Progenitor cell of endocrine pancreas (in vitro differentiated cells): ENCODE measurements at regions not wholly inside any gene's neighbourhood (a gene's known extent, or its start where the extent isn't known, plus 50 kb on each side); places are given as distances from the start of the nearest gene placed in this dataset.
"Not testable (repeated sequence)": the region's sequence is repeated elsewhere in the genome, so short reads cannot be mapped to it uniquely, and the experiment has no call there.

ENCODE experiments used
- DNase-seq: peaks from one replicate; pipeline ENCODE4 v3.0.0; 2021; ENCODE audit warnings: low spot score; ENCODE audit not compliant: unreplicated experiment
- H3K27ac Mint-ChIP-seq: 2 replicates; pipeline ENCODE4 v1.8.0; 2021; ENCODE audit warnings: mild to moderate bottlenecking, moderate library complexity, mixed read lengths
- H3K27me3 Mint-ChIP-seq: 2 replicates; pipeline ENCODE4 v1.8.0; 2021; ENCODE audit warnings: mixed read lengths
- H3K36me3 Mint-ChIP-seq: 2 replicates; pipeline ENCODE4 v1.8.0; 2022; ENCODE audit warnings: mixed read lengths; ENCODE audit not compliant: insufficient read depth
- H3K4me1 Mint-ChIP-seq: 2 replicates; pipeline ENCODE4 v1.8.0; 2021; ENCODE audit warnings: low read depth, mixed read lengths
- H3K4me3 Mint-ChIP-seq: 2 replicates; pipeline ENCODE4 v1.8.0; 2021; ENCODE audit warnings: low read depth, mild to moderate bottlenecking, moderate library complexity, mixed read lengths
- H3K9me3 Mint-ChIP-seq: 2 replicates; pipeline ENCODE4 v1.8.0; 2021; ENCODE audit warnings: low read depth, mixed read lengths
- TF ChIP-seq, protein P1 (sequence below): fragments of 200-600 bp; sonication (generic); IDR thresholded peaks from one replicate; pipeline ENCODE4 v1.5.0; 2021; ENCODE audit warnings: antibody characterized with exemption, mild to moderate bottlenecking; ENCODE audit not compliant: unreplicated experiment

DNA sequence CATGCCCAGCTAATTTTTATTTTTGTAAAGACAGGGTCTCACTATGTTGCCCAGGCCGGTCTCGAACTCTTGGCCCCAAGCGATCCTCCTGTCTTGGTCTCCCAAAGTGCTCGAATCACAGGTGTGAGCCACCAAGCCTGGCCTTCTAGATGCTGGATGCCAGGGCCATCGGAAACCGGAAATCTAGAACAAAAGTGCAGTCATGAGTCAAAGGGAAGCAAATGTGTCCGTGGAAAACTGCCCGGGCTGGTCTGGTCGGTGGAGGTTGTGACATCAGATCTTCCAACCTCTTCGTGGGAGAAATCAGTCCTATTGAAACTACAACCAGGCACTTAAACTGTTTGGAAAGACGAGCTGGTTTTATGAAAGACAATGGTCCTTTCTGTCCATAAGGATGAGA, 92.3 kb upstream of the SHOX start:
- Mint-ChIP-seq H3K27me3 (no peaks in the 10 kb centered on the region), H3K9me3 (no peaks in the 10 kb centered on the region), H3K4me3 (no peak overlapping the region), H3K36me3 (no peaks in the 10 kb centered on the region), H3K4me1 (no peaks in the 10 kb centered on the region), H3K27ac (no peak overlapping the region)
- no peak for DNase-seq
- TF ChIP-seq, protein P1, sequence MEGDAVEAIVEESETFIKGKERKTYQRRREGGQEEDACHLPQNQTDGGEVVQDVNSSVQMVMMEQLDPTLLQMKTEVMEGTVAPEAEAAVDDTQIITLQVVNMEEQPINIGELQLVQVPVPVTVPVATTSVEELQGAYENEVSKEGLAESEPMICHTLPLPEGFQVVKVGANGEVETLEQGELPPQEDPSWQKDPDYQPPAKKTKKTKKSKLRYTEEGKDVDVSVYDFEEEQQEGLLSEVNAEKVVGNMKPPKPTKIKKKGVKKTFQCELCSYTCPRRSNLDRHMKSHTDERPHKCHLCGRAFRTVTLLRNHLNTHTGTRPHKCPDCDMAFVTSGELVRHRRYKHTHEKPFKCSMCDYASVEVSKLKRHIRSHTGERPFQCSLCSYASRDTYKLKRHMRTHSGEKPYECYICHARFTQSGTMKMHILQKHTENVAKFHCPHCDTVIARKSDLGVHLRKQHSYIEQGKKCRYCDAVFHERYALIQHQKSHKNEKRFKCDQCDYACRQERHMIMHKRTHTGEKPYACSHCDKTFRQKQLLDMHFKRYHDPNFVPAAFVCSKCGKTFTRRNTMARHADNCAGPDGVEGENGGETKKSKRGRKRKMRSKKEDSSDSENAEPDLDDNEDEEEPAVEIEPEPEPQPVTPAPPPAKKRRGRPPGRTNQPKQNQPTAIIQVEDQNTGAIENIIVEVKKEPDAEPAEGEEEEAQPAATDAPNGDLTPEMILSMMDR: no peak

DNA sequence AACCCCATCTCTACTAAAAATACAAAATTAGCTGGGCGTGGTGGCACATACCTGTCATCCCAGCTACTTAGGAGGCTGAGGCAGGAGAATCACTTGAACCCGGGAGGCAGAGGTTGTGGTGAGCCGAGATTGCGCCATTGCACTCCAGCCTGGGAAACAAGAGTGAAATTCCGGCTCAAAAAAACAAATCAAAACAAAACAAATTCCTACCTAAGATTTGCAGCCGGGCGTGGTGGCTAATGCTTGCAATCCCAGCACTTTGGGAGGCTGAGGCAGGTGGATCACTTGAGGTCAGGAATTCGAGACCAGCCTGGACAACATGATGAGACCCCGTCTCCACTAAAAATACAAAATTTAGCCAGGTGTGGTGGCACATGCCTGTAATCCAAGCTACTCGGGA, 89.6 kb upstream of the SHOX start:
- DNase-seq, H3K4me1 Mint-ChIP-seq, H3K36me3 Mint-ChIP-seq, H3K27me3 Mint-ChIP-seq, H3K9me3 Mint-ChIP-seq, H3K4me3 Mint-ChIP-seq, H3K27ac Mint-ChIP-seq: not testable (repeated sequence)

DNA sequence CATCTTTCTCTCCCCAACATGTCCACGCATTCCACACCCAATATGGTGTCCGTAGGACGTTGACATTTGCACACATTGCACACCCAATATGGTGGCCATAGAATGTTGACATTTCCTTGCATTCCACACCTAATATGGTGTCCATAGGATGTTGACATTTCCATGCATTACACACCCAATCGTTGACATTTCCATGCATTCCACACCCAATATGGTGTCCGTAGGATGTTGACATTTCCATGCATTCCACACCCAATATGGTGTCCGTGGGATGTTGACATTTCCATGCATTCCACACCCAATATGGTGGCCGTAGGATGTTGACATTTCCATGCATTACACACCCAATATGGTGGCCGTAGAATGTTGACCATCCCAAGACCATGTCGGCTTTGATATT, 88.4 kb upstream of the SHOX start:
- Mint-ChIP-seq H3K4me1 (no peaks in the 10 kb centered on the region), H3K9me3 (no peaks in the 10 kb centered on the region), H3K27me3 (peaks cover 5% of the 10 kb centered on the region), H3K36me3 (no peaks in the 10 kb centered on the region), H3K27ac (no peak overlapping the region), H3K4me3 (no peak overlapping the region)
- TF ChIP-seq, protein P1: no peak
- no peak for DNase-seq

DNA sequence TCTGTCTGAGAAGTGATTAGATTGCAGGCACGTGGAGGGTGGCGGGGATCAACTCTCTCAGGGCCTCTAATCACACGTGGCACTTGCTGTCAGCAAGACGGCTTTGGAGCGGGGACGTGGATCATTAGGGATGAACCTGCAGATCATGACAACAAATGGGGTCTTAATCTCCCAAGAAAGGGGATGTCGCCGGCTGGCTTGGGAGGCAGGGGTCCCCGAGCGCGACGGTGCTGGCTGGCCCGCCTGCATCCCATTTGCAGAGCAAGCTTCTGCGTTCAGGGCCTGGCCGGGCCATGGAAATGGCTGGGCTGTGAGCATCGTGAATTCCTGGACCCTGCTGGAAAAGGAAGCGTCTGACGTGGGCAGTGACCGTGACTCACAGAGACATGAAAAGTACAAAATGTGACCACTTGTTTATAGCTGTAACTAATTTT, 85.1 kb upstream of the SHOX start:
- TF ChIP-seq, protein P1: no peak
- Mint-ChIP-seq H3K9me3 (peaks cover 16% of the 10 kb centered on the region), H3K4me1 (no peaks in the 10 kb centered on the region), H3K4me3 (no peak overlapping the region), H3K27ac (no peak overlapping the region), H3K27me3 (peaks cover 11% of the 10 kb centered on the region), H3K36me3 (no peaks in the 10 kb centered on the region)
- no peak for DNase-seq

DNA sequence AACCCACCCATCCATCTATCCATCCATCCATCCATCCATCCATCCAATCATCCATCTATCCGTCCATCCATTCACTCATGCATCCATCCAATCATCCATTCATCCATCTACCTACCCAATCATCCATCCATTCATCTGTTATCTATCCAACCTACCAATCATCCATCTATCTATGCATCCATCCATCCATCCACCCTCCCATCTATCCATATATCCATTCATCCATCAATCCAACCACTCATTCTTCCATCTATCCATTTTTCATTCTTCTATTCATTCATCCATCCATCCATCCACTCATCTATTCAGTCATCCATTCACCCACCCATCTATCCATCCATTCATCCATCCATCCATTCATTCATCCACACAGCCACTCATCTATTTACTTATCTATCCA, 80.1 kb upstream of the SHOX start:
- peaks cover 28% of the 10 kb centered on the region for H3K9me3 Mint-ChIP-seq
- H3K27ac Mint-ChIP-seq: no peak overlapping the region
- TF ChIP-seq, protein P1: no peak
- no peaks in the 10 kb centered on the region for H3K36me3 Mint-ChIP-seq
- DNase-seq: no peak
- H3K27me3 Mint-ChIP-seq: peaks cover 17% of the 10 kb centered on the region
- no peak overlapping the region for H3K4me3 Mint-ChIP-seq
- no peaks in the 10 kb centered on the region for H3K4me1 Mint-ChIP-seq

DNA sequence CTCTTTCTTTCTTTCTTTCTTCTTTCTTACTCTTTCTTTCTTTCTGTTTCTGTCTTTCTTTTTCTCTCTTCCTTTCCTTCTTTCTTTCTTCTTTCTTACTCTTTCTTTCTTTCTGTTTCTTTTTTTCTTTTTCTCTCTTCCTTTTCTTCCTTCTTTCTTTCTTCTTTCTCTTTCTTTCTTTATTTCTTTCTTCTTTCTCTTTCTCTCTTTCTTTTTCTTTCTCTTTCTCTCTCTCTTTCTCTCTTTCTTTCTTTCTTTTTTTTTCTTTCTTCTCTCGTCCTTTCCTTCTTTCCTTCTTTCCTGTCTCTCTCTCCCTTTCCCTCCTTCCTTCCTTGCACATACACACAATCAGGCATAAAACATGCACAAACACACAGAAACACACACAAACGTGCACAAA, 79.3 kb upstream of the SHOX start:
- H3K36me3 Mint-ChIP-seq: no peaks in the 10 kb centered on the region
- H3K4me3 Mint-ChIP-seq: no peak overlapping the region
- H3K27me3 Mint-ChIP-seq: peaks cover 17% of the 10 kb centered on the region
- peaks cover 28% of the 10 kb centered on the region for H3K9me3 Mint-ChIP-seq
- DNase-seq: no peak
- H3K27ac Mint-ChIP-seq: no peak overlapping the region
- no peaks in the 10 kb centered on the region for H3K4me1 Mint-ChIP-seq
- TF ChIP-seq, protein P1: no peak
